Kidney (tissue), 13 donors: ENCODE measurements at regions not wholly inside any gene's neighbourhood (a gene's known extent, or its start where the extent isn't known, plus 50 kb on each side); places are given as distances from the start of the nearest gene placed in this dataset.

Experiments
- DNase-seq, 5 donors: peaks; one replicate each; pipeline ENCODE4 v3.0.0-alpha.2; 2013 to 2020
- FAIRE-seq: peaks from 2 replicates; lab custom pipeline; 2012; peaks lifted over from hg19 to GRCh38; lab: Jason Lieb, UNC
- H3K27ac ChIP-seq, 2 donors: one replicate each; pipeline ENCODE4 v1.7.0; 2013; ENCODE audit warnings: low read depth in 2 of 2, low read length in 2 of 2, inconsistent platforms in 1 of 2
- H3K27me3 ChIP-seq: one replicate; pipeline ENCODE4 v1.7.1; 2013; ENCODE audit warnings: low read length, inconsistent platforms; ENCODE audit not compliant: control insufficient read depth, insufficient read depth
- H3K36me3 ChIP-seq, 3 donors: one replicate each; pipeline versions ENCODE4 v1.7.0 to v1.7.1; 2013; ENCODE audit warnings: low read length in 3 of 3, control low read depth in 1 of 3, inconsistent platforms in 1 of 3; ENCODE audit not compliant: insufficient read depth in 3 of 3, control insufficient read depth in 2 of 3
- H3K4me1 ChIP-seq, 3 donors: one replicate each; pipeline versions ENCODE4 v1.7.0 to v1.7.1; 2013; ENCODE audit warnings: low read length in 3 of 3, inconsistent platforms in 1 of 3, low read depth in 1 of 3; ENCODE audit not compliant: control insufficient read depth in 2 of 3, insufficient read depth in 2 of 3
- H3K4me3 ChIP-seq, 3 donors: one replicate each; pipeline versions ENCODE4 v1.7.0 to v1.8.1; 2013; ENCODE audit warnings: low read length in 3 of 3, control low read depth in 1 of 3, inconsistent platforms in 1 of 3
- H3K9ac ChIP-seq, 3 donors: one replicate each; pipeline versions ENCODE4 v1.7.0 to v1.7.1; 2013; ENCODE audit warnings: low read length in 3 of 3, control low read depth in 1 of 3, inconsistent platforms in 1 of 3
- H3K9me3 ChIP-seq, 3 donors: one replicate each; pipeline versions ENCODE4 v1.7.0 to v1.7.1; 2013; ENCODE audit warnings: low read length in 3 of 3, control low read depth in 1 of 3, inconsistent platforms in 1 of 3; ENCODE audit not compliant: control insufficient read depth in 2 of 3, insufficient read depth in 1 of 3
- intact Hi-C: fragments of 100-400 bp; cut with DNase I; formaldehyde crosslinking; loops from one replicate; pipeline ENCODE4 v1.11.1; 2022
- TF ChIP-seq, protein P1 (sequence below): IDR thresholded peaks from 3 replicates; pipeline ENCODE4 v1.5.1; 2012; ENCODE audit warnings: mild to moderate bottlenecking, moderate library complexity, borderline replicate concordance; ENCODE audit not compliant: insufficient read depth; ENCODE audit errors: extremely low read depth
- donor health status: control.
- donor health status: control.
- donor health status: control.
- donor health status: control.
- donor health status: control.
- donor health status: DM: yes; HTN: yes; CAD: no.
- donor health status: Normal renal cell carcinoma (clear cell type).

DNA sequence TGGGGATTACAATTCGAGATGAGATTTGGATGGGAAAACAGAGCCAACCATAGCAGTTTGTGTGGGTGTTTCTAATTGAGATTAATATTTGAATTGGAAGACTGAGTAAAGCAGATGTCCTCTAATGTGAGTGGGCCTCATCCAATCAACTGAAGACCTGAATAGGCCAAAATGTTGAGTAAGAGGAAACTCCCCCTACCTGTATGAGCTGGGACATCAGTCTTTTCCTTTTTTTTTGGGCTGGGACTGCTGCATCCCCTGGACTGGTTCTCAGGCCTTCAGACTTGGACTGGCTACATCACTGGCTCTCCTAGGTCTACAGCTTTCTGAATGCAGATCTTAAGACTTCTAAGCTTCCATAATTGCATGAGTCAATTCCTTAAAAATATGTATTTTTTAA lies 144.1 kb downstream of the CD47 start:
- intact Hi-C loops = no loop called here
- Histone ChIP-seq H3K9ac (no peak overlapping the region), H3K4me3 (no peak overlapping the region), H3K27me3 (no peaks in the 10 kb centered on the region), H3K4me1 (no peaks in the 10 kb centered on the region), H3K9me3 (no peaks in the 10 kb centered on the region), H3K27ac (no peak overlapping the region), H3K36me3 (no peaks in the 10 kb centered on the region)
- DNase-seq (no peak), FAIRE-seq (no peak)
- TF ChIP-seq, protein P1, sequence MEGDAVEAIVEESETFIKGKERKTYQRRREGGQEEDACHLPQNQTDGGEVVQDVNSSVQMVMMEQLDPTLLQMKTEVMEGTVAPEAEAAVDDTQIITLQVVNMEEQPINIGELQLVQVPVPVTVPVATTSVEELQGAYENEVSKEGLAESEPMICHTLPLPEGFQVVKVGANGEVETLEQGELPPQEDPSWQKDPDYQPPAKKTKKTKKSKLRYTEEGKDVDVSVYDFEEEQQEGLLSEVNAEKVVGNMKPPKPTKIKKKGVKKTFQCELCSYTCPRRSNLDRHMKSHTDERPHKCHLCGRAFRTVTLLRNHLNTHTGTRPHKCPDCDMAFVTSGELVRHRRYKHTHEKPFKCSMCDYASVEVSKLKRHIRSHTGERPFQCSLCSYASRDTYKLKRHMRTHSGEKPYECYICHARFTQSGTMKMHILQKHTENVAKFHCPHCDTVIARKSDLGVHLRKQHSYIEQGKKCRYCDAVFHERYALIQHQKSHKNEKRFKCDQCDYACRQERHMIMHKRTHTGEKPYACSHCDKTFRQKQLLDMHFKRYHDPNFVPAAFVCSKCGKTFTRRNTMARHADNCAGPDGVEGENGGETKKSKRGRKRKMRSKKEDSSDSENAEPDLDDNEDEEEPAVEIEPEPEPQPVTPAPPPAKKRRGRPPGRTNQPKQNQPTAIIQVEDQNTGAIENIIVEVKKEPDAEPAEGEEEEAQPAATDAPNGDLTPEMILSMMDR = no peak

DNA sequence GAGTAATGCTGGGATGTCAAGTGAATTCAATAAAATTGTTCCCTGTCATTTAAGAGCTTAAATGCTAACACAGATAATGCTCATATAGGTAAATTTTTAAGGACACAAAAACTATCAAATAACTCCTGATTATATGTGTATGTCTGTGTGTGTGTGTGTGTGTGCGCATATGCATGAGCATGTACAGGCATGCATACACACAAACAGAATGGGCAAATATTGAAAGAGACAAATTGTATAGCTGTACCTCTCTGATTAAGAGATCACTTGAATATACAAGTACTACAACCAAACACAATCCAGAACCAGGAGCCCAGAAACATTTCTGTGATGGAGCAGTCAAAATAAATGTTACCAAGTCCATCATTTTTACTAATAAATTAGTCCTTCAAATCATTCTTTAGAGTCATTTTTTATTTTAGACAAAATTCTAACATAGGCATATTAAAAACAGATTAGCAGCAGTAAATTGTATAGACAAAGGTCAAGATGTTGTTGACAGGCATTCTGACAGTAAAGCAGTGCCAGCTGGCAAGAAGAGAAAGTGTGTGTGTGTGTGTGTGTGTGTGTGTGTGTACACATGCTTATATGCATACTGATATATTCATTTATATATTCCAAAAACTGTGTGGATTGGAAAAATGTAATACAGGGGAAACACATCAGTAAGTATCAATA lies 145.3 kb downstream of the CD47 start:
- intact Hi-C loops = no loop called here
- DNase-seq = no peak
- Histone ChIP-seq H3K36me3 (no peaks in the 10 kb centered on the region), H3K9ac (no peak overlapping the region), H3K4me1 (no peaks in the 10 kb centered on the region), H3K4me3 (no peak overlapping the region), H3K27me3 (no peaks in the 10 kb centered on the region), H3K9me3 (no peaks in the 10 kb centered on the region), H3K27ac (no peak overlapping the region)
- TF ChIP-seq, protein P1 = no peak
- FAIRE-seq = no peak

DNA sequence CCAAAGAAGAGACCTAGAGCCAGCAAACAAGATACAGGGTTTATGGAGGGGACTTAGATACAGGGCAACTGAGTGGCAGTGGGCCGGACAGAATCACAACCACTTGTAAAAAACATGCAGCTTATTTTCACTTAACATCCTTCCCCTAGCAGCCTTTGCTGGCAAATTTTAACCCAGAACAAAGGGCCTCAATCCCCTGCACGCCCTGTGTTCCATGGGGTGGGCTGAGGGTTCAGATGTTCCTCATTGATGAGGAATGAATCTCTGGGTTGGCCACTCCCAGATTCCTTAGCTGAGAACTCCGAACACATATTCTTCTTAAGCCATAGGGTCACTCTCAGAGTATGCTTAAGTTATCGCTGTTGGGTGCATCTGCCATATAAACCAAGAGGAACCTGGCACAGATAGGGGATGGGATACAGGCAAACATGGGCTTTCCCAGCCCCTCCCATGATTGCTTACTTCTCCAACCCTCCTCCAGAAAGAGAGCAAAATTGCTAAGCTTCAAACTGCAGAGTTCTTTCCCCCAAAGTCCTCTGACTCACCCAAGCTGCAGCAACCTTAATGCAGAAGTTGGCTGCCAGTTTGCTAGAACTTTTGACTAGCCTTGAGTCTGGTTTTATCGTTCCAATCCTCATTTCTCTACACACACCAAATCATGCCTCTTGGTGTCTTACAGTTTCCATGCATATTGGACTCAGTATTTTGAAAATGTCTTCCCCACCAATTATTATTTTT lies 146.9 kb downstream of the CD47 start:
- Histone ChIP-seq H3K36me3 (no peaks in the 10 kb centered on the region), H3K27ac (no peak overlapping the region), H3K9me3 (no peaks in the 10 kb centered on the region), H3K27me3 (no peaks in the 10 kb centered on the region), H3K4me1 (no peaks in the 10 kb centered on the region), H3K4me3 (no peak overlapping the region), H3K9ac (no peak overlapping the region)
- no peak for DNase-seq
- TF ChIP-seq, protein P1 = no peak
- FAIRE-seq = no peak
- intact Hi-C loops = no loop called here
